ENCODE measurements at regions not wholly inside any gene's neighbourhood (a gene's known extent, or its start where the extent isn't known, plus 50 kb on each side); places are given as distances from the start of the nearest gene placed in this dataset.

DNA sequence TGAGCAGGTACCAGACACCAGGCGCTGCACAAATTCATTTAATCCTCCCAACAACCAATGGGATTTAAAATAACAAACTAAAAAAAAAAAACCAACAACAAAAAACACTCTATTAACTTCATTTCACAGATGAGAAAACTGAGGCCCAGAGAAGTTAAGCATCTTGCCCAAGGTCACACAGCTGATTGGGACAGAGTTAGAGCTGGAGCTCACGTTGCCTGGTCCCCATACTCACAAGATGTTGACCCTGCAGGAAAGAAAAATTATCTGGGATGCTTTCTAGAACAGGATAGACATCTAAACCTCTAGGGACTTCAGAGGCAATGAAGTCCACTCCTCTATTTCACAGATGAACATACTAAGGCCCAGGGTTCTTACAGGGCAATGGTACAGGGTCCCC lies 175.3 kb downstream of the PSMG1 start:
- TF ChIP-seq, protein P1, sequence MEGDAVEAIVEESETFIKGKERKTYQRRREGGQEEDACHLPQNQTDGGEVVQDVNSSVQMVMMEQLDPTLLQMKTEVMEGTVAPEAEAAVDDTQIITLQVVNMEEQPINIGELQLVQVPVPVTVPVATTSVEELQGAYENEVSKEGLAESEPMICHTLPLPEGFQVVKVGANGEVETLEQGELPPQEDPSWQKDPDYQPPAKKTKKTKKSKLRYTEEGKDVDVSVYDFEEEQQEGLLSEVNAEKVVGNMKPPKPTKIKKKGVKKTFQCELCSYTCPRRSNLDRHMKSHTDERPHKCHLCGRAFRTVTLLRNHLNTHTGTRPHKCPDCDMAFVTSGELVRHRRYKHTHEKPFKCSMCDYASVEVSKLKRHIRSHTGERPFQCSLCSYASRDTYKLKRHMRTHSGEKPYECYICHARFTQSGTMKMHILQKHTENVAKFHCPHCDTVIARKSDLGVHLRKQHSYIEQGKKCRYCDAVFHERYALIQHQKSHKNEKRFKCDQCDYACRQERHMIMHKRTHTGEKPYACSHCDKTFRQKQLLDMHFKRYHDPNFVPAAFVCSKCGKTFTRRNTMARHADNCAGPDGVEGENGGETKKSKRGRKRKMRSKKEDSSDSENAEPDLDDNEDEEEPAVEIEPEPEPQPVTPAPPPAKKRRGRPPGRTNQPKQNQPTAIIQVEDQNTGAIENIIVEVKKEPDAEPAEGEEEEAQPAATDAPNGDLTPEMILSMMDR (IDR thresholded peaks at IDR 0.05) = no peak
- no peak for TF ChIP-seq POLR2A (IDR thresholded peaks at IDR 0.05)
